Vagina (tissue), 2 donors: ENCODE measurements at regions not wholly inside any gene's neighbourhood (a gene's known extent, or its start where the extent isn't known, plus 50 kb on each side); places are given as distances from the start of the nearest gene placed in this dataset.
A peak's percentile ranks its signal among the peaks of the same experiment; 100 is the strongest.
"Not testable (repeated sequence)": the region's sequence is repeated elsewhere in the genome, so short reads cannot be mapped to it uniquely, and the experiment has no call there.

Experiments used
- DNase-seq, 2 donors: peaks; one replicate each; pipeline ENCODE4 v3.0.0-alpha.2; 2017; ENCODE audit errors: extremely low spot score in 2 of 2
- H3K27ac ChIP-seq: fragments of 200-600 bp; sonication (generic); one replicate; pipeline ENCODE4 v1.5.1; 2019
- H3K27me3 ChIP-seq: fragments of 200-600 bp; sonication (generic); one replicate; pipeline ENCODE4 v1.5.1; 2019
- H3K36me3 ChIP-seq, 2 donors: fragments of 200-600 bp; sonication (generic); one replicate each; pipeline ENCODE4 v1.5.1; 2017 to 2019
- H3K4me1 ChIP-seq: fragments of 200-600 bp; sonication (generic); one replicate; pipeline ENCODE4 v1.5.1; 2019
- H3K4me3 ChIP-seq, 2 donors: fragments of 200-600 bp; sonication (generic); 1 replicate in 1 of 2; 2 replicates in 1 of 2; pipeline ENCODE4 v1.5.1; 2016 to 2019
- H3K9me3 ChIP-seq: fragments of 200-600 bp; sonication (generic); one replicate; pipeline ENCODE4 v1.5.1; 2019
- POLR2A ChIP-seq, 2 donors: fragments of 450-650 bp; IDR thresholded peaks; one replicate each; pipeline ENCODE4 v1.6.1; 2017; ENCODE audit warnings: antibody characterized with exemption in 2 of 2, mild to moderate bottlenecking in 2 of 2, moderate library complexity in 2 of 2
- POLR2AphosphoS5 ChIP-seq, 2 donors: sonication (generic); formaldehyde crosslinking; IDR thresholded peaks; one replicate each; pipeline ENCODE4 v1.9.0; 2017; ENCODE audit warnings: antibody characterized with exemption in 2 of 2, mild to moderate bottlenecking in 2 of 2, low read depth in 1 of 2; ENCODE audit not compliant: insufficient read depth in 1 of 2
- intact Hi-C: fragments of 100-400 bp; cut with DNase I; formaldehyde crosslinking; loops from one replicate; pipeline ENCODE4 v1.15.1; 2023
- TF ChIP-seq, protein P1 (sequence below), 3 experiments: fragments of 450-650 bp in 2 of 3; fragments of 200-600 bp in 1 of 3; sonication (generic) in 1 of 3; IDR thresholded peaks; one replicate each; pipeline ENCODE4 v1.5.1; 2017 to 2019; ENCODE audit warnings: antibody characterized with exemption in 3 of 3, mild to moderate bottlenecking in 2 of 3, moderate library complexity in 2 of 3

DNA sequence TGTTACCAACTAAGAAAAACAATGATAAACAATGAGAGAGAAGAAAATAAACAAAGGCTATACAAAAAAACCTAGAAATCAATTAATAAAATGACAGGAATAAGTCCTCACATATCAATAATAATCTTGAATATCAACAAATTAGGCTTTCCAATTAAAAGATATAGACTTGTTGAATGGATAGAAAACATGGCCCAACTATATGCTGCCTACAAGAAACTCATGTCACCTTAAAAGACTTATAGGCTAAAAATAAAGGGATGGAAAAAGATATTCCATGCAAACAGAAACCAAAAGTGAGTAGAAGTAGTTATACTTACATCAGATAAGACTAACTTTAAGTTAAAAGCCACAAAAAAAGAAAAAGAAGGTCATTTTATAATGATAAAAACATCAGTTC is 183.9 kb downstream of the MYRFL start:
- intact Hi-C loops: no loop called here
- no peak overlapping the region for H3K27ac ChIP-seq
- H3K4me1 ChIP-seq: no peaks in the 10 kb centered on the region
- no peaks in the 10 kb centered on the region for H3K27me3 ChIP-seq
- no peak overlapping the region for H3K4me3 ChIP-seq
- H3K9me3 ChIP-seq: no peaks in the 10 kb centered on the region
- TF ChIP-seq POLR2A (IDR thresholded peaks at IDR 0.05): no peak
- no peak for TF ChIP-seq POLR2AphosphoS5 (IDR thresholded peaks at IDR 0.05; ENCODE audit: insufficient read depth in 1 of 2, low read depth in 1 of 2)
- TF ChIP-seq, protein P1, sequence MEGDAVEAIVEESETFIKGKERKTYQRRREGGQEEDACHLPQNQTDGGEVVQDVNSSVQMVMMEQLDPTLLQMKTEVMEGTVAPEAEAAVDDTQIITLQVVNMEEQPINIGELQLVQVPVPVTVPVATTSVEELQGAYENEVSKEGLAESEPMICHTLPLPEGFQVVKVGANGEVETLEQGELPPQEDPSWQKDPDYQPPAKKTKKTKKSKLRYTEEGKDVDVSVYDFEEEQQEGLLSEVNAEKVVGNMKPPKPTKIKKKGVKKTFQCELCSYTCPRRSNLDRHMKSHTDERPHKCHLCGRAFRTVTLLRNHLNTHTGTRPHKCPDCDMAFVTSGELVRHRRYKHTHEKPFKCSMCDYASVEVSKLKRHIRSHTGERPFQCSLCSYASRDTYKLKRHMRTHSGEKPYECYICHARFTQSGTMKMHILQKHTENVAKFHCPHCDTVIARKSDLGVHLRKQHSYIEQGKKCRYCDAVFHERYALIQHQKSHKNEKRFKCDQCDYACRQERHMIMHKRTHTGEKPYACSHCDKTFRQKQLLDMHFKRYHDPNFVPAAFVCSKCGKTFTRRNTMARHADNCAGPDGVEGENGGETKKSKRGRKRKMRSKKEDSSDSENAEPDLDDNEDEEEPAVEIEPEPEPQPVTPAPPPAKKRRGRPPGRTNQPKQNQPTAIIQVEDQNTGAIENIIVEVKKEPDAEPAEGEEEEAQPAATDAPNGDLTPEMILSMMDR (IDR thresholded peaks at IDR 0.05): no peak
- H3K36me3 ChIP-seq: no peaks in the 10 kb centered on the region
- DNase-seq: no peak

- TF ChIP-seq, protein P1 (IDR thresholded peaks at IDR 0.05): no peak
- TF ChIP-seq POLR2AphosphoS5 (IDR thresholded peaks at IDR 0.05; ENCODE audit: insufficient read depth in 1 of 2, low read depth in 1 of 2) (no peak), POLR2A (IDR thresholded peaks at IDR 0.05) (no peak)
- H3K27me3 ChIP-seq: no peaks in the 10 kb centered on the region
- no peak for DNase-seq
- no peak overlapping the region for H3K27ac ChIP-seq
- no peaks in the 10 kb centered on the region for H3K4me1 ChIP-seq
- H3K9me3 ChIP-seq: no peaks in the 10 kb centered on the region
- no peaks in the 10 kb centered on the region for H3K36me3 ChIP-seq
- intact Hi-C loops: no loop called here
- H3K4me3 ChIP-seq: no peak overlapping the region
Observed at GRCh38 chr12:70011353-70011752, 186.3 kb downstream of the MYRFL start.

DNA sequence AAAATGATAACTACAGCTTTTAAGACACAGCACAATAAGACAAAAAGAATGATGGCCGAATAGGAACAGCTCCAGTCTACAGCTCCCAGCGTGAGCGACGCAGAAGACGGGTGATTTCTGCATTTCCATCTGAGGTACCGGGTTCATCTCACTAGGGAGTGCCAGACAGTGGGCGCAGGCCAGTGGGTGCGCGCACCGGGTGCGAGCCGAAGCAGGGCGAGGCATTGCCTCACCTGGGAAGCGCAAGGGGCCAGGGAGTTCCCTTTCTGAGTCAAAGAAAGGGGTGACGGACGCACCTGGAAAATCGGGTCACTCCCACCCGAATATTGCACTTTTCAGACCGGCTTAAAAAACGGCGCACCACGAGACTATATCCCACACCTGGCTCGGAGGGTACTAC is 188.0 kb downstream of the MYRFL start:
- H3K27ac ChIP-seq, intact Hi-C loops, H3K4me1 ChIP-seq, H3K36me3 ChIP-seq, DNase-seq, H3K9me3 ChIP-seq, H3K27me3 ChIP-seq: not testable (repeated sequence)
- peak overlapping the region in 1 of 2 donors; percentile 4 for H3K4me3 ChIP-seq

DNA sequence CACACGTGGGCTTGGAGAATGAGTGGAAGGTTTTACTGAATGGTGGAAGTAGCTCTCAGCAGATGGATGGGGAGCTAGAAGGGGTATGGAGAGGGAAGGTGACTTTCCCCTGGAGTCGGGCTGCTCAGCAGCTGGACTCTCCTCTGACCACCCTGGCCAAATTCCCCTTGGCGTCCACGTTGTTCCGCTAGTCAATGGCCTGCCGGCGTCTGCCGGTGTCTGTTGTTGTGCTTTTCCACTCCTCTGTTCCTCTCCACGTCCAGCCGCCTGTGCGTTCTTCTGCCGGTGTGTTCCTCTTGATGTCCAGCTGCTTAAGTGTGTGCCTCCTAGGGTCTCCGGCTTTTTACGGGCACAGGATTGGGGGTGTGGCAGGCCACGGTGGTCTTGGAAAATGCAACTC is 203.5 kb downstream of the MYRFL start:
- Histone ChIP-seq H3K27me3 (no peaks in the 10 kb centered on the region), H3K9me3 (no peaks in the 10 kb centered on the region), H3K36me3 (no peaks in the 10 kb centered on the region), H3K4me1 (peaks cover 6% of the 10 kb centered on the region), H3K4me3 (no peak overlapping the region), H3K27ac (no peak overlapping the region)
- TF ChIP-seq POLR2A (IDR thresholded peaks at IDR 0.05): no peak
- no peak for TF ChIP-seq POLR2AphosphoS5 (IDR thresholded peaks at IDR 0.05; ENCODE audit: insufficient read depth in 1 of 2, low read depth in 1 of 2)
- TF ChIP-seq, protein P1 (IDR thresholded peaks at IDR 0.05): no peak
- DNase-seq: no peak
- intact Hi-C loops: no loop called here

GRCh38 chr12:70028918-70029317 is 203.9 kb downstream of the MYRFL start:
- no peak for DNase-seq
- Histone ChIP-seq H3K27ac (no peak overlapping the region), H3K27me3 (no peaks in the 10 kb centered on the region), H3K36me3 (no peaks in the 10 kb centered on the region), H3K9me3 (no peaks in the 10 kb centered on the region), H3K4me1 (peaks cover 6% of the 10 kb centered on the region), H3K4me3 (no peak overlapping the region)
- TF ChIP-seq POLR2A (IDR thresholded peaks at IDR 0.05): no peak
- intact Hi-C loops: no loop called here

- Histone ChIP-seq H3K4me1 (peaks cover 6% of the 10 kb centered on the region), H3K27me3 (no peaks in the 10 kb centered on the region), H3K27ac (peak overlapping the region; percentile 10), H3K9me3 (no peaks in the 10 kb centered on the region), H3K4me3 (no peak overlapping the region), H3K36me3 (no peaks in the 10 kb centered on the region)
- TF ChIP-seq, protein P1 (IDR thresholded peaks at IDR 0.05): no peak
- TF ChIP-seq POLR2AphosphoS5 (IDR thresholded peaks at IDR 0.05; ENCODE audit: insufficient read depth in 1 of 2, low read depth in 1 of 2): peak in 1 of 2 donors; percentile 51
- DNase-seq: no peak
- intact Hi-C loops: no loop called here
Observed at GRCh38 chr12:70031046-70031445, 206.0 kb downstream of the MYRFL start.
